Lung (tissue), 11 donors: ENCODE measurements at regions not wholly inside any gene's neighbourhood (a gene's known extent, or its start where the extent isn't known, plus 50 kb on each side); places are given as distances from the start of the nearest gene placed in this dataset.

Source experiments
- ATAC-seq: fragments of 200-7000 bp; cut with Tn5 transposase; one replicate; pipeline ENCODE4 v1.9.1; 2020; ENCODE audit warnings: moderate number of reproducible peaks; ENCODE audit not compliant: insufficient read depth, low FRiP score
- DNase-seq, 3 donors: peaks; one replicate each; pipeline ENCODE4 v3.0.0-alpha.2; 2013 to 2017
- H3K27ac ChIP-seq, 2 donors: one replicate each; pipeline ENCODE4 v1.5.1; 2013; ENCODE audit warnings: mild to moderate bottlenecking in 2 of 2, moderate library complexity in 2 of 2, control low read depth in 1 of 2, inconsistent platforms in 1 of 2, low read depth in 1 of 2, low read length in 1 of 2
- H3K27me3 ChIP-seq, 3 donors: one replicate each; pipeline ENCODE4 v1.5.1; 2013; ENCODE audit warnings: low read length in 2 of 3; ENCODE audit not compliant: control insufficient read depth in 3 of 3, insufficient read depth in 3 of 3
- H3K36me3 ChIP-seq, 4 donors: one replicate each; pipeline ENCODE4 v1.5.1; 2013; ENCODE audit warnings: low read length in 4 of 4, mild to moderate bottlenecking in 1 of 4, moderate library complexity in 1 of 4; ENCODE audit not compliant: control insufficient read depth in 4 of 4, insufficient read depth in 4 of 4
- H3K4me1 ChIP-seq, 5 donors: one replicate each; pipeline ENCODE4 v1.5.1; 2013; ENCODE audit warnings: low read length in 5 of 5, mild to moderate bottlenecking in 2 of 5, moderate library complexity in 1 of 5; ENCODE audit not compliant: control insufficient read depth in 5 of 5, insufficient read depth in 5 of 5
- H3K4me3 ChIP-seq: one replicate; pipeline ENCODE4 v1.5.1; 2013; ENCODE audit warnings: mild to moderate bottlenecking, control low read depth, moderate library complexity
- H3K9ac ChIP-seq, 2 donors: one replicate each; pipeline ENCODE4 v1.5.1; 2013; ENCODE audit warnings: low read length in 2 of 2, control low read depth in 1 of 2; ENCODE audit not compliant: insufficient read depth in 1 of 2
- H3K9me3 ChIP-seq, 4 donors: one replicate each; pipeline ENCODE4 v1.5.1; 2013; ENCODE audit warnings: low read length in 3 of 4, mild to moderate bottlenecking in 1 of 4, moderate library complexity in 1 of 4; ENCODE audit not compliant: control insufficient read depth in 4 of 4, insufficient read depth in 3 of 4
- CTCF ChIP-seq: IDR thresholded peaks from 2 replicates; pipeline ENCODE4 v1.5.1; 2012; ENCODE audit warnings: mild to moderate bottlenecking; ENCODE audit errors: control extremely low read depth, extremely low read depth
- WGBS, 2 donors: extraction: QIAGEN DNeasy Blood & Tissue Kit; methylation state at CpG; one replicate each; pipeline ENCODE4 v1.1.7; 2013; 5-methylcytosine and 5-hydroxymethylcytosine counted together
- donor health status: control.
- donor health status: control.
- donor health status: Bipolar disorder and iron deficiency.
- donor health status: healthy.
- donor health status: DM: yes; HTN: yes; CAD: no.

GRCh38 chr14:48331421-48331820 is 656.0 kb upstream of the MDGA2 start:
- ATAC-seq (no peak), DNase-seq (no peak)
- no peaks in the 10 kb centered on the region for H3K4me1 ChIP-seq
- no peak overlapping the region for H3K4me3 ChIP-seq
- H3K9ac ChIP-seq = no peak overlapping the region
- H3K36me3 ChIP-seq = no peaks in the 10 kb centered on the region
- H3K9me3 ChIP-seq = peaks cover 0 to 4% (median 0%) of the 10 kb centered on the region in 4 donors
- 71 to 83% methylated on average over 1 of the region's 1 CpG for WGBS, 2 donors
- no peak for TF ChIP-seq CTCF
- no peaks in the 10 kb centered on the region for H3K27me3 ChIP-seq
- H3K27ac ChIP-seq = no peak overlapping the region

GRCh38 chr14:48325486-48325885 is 650.1 kb upstream of the MDGA2 start:
- WGBS, 2 donors = 81 to 90% methylated on average over 1 of the region's 1 CpG
- TF ChIP-seq CTCF = no peak
- Histone ChIP-seq H3K9me3 (no peaks in the 10 kb centered on the region), H3K9ac (no peak overlapping the region), H3K4me1 (no peaks in the 10 kb centered on the region), H3K27me3 (no peaks in the 10 kb centered on the region), H3K4me3 (no peak overlapping the region), H3K27ac (no peak overlapping the region), H3K36me3 (no peaks in the 10 kb centered on the region)
- ATAC-seq (no peak), DNase-seq (no peak)

- Histone ChIP-seq H3K9ac (no peak overlapping the region), H3K4me1 (no peaks in the 10 kb centered on the region), H3K4me3 (no peak overlapping the region), H3K27ac (no peak overlapping the region), H3K27me3 (no peaks in the 10 kb centered on the region), H3K9me3 (no peaks in the 10 kb centered on the region), H3K36me3 (no peaks in the 10 kb centered on the region)
- no peak for TF ChIP-seq CTCF
- ATAC-seq (no peak), DNase-seq (no peak)
- WGBS, 2 donors = 72 to 83% methylated on average over 6 of the region's 6 CpGs
Measured at GRCh38 chr14:48323665-48324064, 648.3 kb upstream of the MDGA2 start.

- H3K4me1 ChIP-seq = no peaks in the 10 kb centered on the region
- DNase-seq = no peak
- TF ChIP-seq CTCF = no peak
Measured at GRCh38 chr14:48319823-48320222, 644.4 kb upstream of the MDGA2 start.

More at GRCh38 chr14:48319823-48320222, 644.4 kb upstream of the MDGA2 start:
- Histone ChIP-seq H3K4me3 (no peak overlapping the region), H3K9ac (no peak overlapping the region), H3K27ac (no peak overlapping the region), H3K9me3 (no peaks in the 10 kb centered on the region), H3K36me3 (no peaks in the 10 kb centered on the region), H3K27me3 (no peaks in the 10 kb centered on the region)
- ATAC-seq = no peak
